GM12878 (cell line): ENCODE measurements at regions not wholly inside any gene's neighbourhood (a gene's known extent, or its start where the extent isn't known, plus 50 kb on each side); places are given as distances from the start of the nearest gene placed in this dataset.
"Not testable (repeated sequence)": the region's sequence is repeated elsewhere in the genome, so short reads cannot be mapped to it uniquely, and the experiment has no call there.

Source experiments
- ATAC-seq: fragments of 200-7000 bp; cut with Tn5 transposase; 3 replicates; pipeline ENCODE4 v1.9.1; 2020; ENCODE audit warnings: mild to moderate bottlenecking, moderate library complexity
- BruUV-seq: library from RNA; stranded (reverse); fragments of 400-500 nt; replicated peaks from 2 replicates; lab custom pipeline; 2021; lab: Mats Ljungman, UMichigan
- CTCF ChIA-PET: fragments of 300-600 bp; sonication (Branson Sonifier 250); formaldehyde crosslinking; extraction: SDS; loops from one replicate; lab custom pipeline; 2021; ENCODE audit warnings: inconsistent platforms; lab: Yijun Ruan, JAX
- POLR2A ChIA-PET: fragments of 350-600 bp; formaldehyde crosslinking; extraction: SDS; loops from one replicate; lab custom pipeline; 2021; ENCODE audit warnings: inconsistent platforms; lab: Charles Lee
- RAD21 ChIA-PET: fragments of 300-600 bp; sonication (Branson Sonifier 250); formaldehyde crosslinking; loops from one replicate; lab custom pipeline; 2023; ENCODE audit warnings: antibody characterized with exemption; ENCODE audit not compliant: unreplicated experiment; lab: Charles Lee
- SMC1A ChIA-PET: fragments of 300-600 bp; sonication (Branson Sonifier 250); formaldehyde crosslinking; loops from one replicate; lab custom pipeline; 2023; ENCODE audit not compliant: unreplicated experiment, uncharacterized antibody; lab: Charles Lee
- DNase-seq: peaks from one replicate; pipeline ENCODE4 v3.0.0-alpha.2; 2011; ENCODE audit warnings: low read depth, low spot score
- FAIRE-seq: peaks from 3 replicates; lab custom pipeline; 2011; peaks lifted over from hg19 to GRCh38; lab: Jason Lieb, UNC
- H2AFZ ChIP-seq: 2 replicates; pipeline ENCODE4 v1.6.0; 2011; ENCODE audit warnings: low read depth, low read length, control low read depth; ENCODE audit not compliant: control insufficient read depth
- H3K27ac ChIP-seq: 2 replicates; pipeline ENCODE4 v1.5.1; 2011; ENCODE audit warnings: control low read depth; ENCODE audit not compliant: control insufficient read depth, insufficient read depth
- H3K27me3 ChIP-seq, 2 experiments: replicated peaks in 1 of 2; 2 replicates each; pipeline versions ENCODE4 v1.6.0 to v1.6.1; 2011; ENCODE audit warnings: low read length in 1 of 2; ENCODE audit not compliant: control insufficient read depth in 2 of 2, insufficient read depth in 2 of 2
- H3K36me3 ChIP-seq, 2 experiments: 2 replicates each; pipeline ENCODE4 v1.5.1; 2011; ENCODE audit warnings: low read length in 1 of 2; ENCODE audit not compliant: control insufficient read depth in 2 of 2, insufficient read depth in 2 of 2
- H3K4me1 ChIP-seq: 2 replicates; pipeline ENCODE4 v1.6.1; 2011; ENCODE audit warnings: mild to moderate bottlenecking, low read length, moderate library complexity, mixed read lengths; ENCODE audit not compliant: control insufficient read depth, insufficient read depth
- H3K4me2 ChIP-seq: 2 replicates; pipeline ENCODE4 v1.6.0; 2011; ENCODE audit warnings: control low read depth; ENCODE audit not compliant: control insufficient read depth, insufficient read depth
- H3K4me3 ChIP-seq: fragments of 200-600 bp; sonication (generic); 2 replicates; pipeline ENCODE4 v1.5.1; 2016
- H3K79me2 ChIP-seq: 2 replicates; pipeline ENCODE4 v1.6.0; 2011; ENCODE audit warnings: low read length; ENCODE audit not compliant: control insufficient read depth, insufficient read depth
- H3K9ac ChIP-seq: 2 replicates; pipeline ENCODE4 v1.8.0; 2011; ENCODE audit warnings: low read length, control low read depth, mixed read lengths; ENCODE audit not compliant: control insufficient read depth, insufficient read depth
- H3K9me3 ChIP-seq: replicated peaks from 3 replicates; pipeline ENCODE4 v1.5.1; 2011; ENCODE audit warnings: mild to moderate bottlenecking, low read length; ENCODE audit not compliant: control insufficient read depth, insufficient read depth
- H4K20me1 ChIP-seq: 2 replicates; pipeline ENCODE4 v1.6.0; 2011; ENCODE audit not compliant: control insufficient read depth, insufficient read depth
- WGBS: methylation state at CpG from one replicate; pipeline ENCODE4 v1.1.6; 2016; ENCODE audit warnings: low lambda C conversion rate; ENCODE audit not compliant: insufficient replicate concordance, insufficient coverage; ENCODE audit errors: missing lambda C conversion rate; 5-methylcytosine and 5-hydroxymethylcytosine counted together
- in situ Hi-C: fragments of 300-500 bp; cut with MboI; formaldehyde crosslinking; loops from 9 replicates; pipeline ENCODE4 v1.14.3; 2018; ENCODE audit warnings: mixed read lengths
- intact Hi-C: fragments of 100-400 bp; cut with micrococcal nuclease; formaldehyde crosslinking; loops from one replicate; pipeline ENCODE4 v1.14.2; 2022; ENCODE audit not compliant: unreplicated experiment

- in situ Hi-C loops, SMC1A ChIA-PET, CTCF ChIA-PET, H3K27me3 ChIP-seq, intact Hi-C loops, H3K4me1 ChIP-seq, POLR2A ChIA-PET, H3K4me2 ChIP-seq, BruUV-seq, H2AFZ ChIP-seq, RAD21 ChIA-PET, H3K36me3 ChIP-seq, H3K9me3 ChIP-seq, DNase-seq, H3K4me3 ChIP-seq, FAIRE-seq, H3K79me2 ChIP-seq, H4K20me1 ChIP-seq, H3K9ac ChIP-seq, ATAC-seq, H3K27ac ChIP-seq: not testable (repeated sequence)
- no CpG with 5 or more reads among the region's 3 CpGs for WGBS
Observed at GRCh38 chr15:22134941-22135566, 54.7 kb downstream of the OR4M2 start.

GRCh38 chr15:22137572-22137971 lies 57.2 kb downstream of the OR4M2 start:
- H2AFZ ChIP-seq, H3K9ac ChIP-seq, ATAC-seq, H3K9me3 ChIP-seq, H3K27ac ChIP-seq, H3K4me2 ChIP-seq, DNase-seq, in situ Hi-C loops, CTCF ChIA-PET, POLR2A ChIA-PET, intact Hi-C loops, H4K20me1 ChIP-seq, SMC1A ChIA-PET, BruUV-seq, H3K27me3 ChIP-seq, H3K4me3 ChIP-seq, H3K79me2 ChIP-seq, RAD21 ChIA-PET, H3K4me1 ChIP-seq, FAIRE-seq, H3K36me3 ChIP-seq: not testable (repeated sequence)
- WGBS: no CpG with 5 or more reads among the region's 7 CpGs

- in situ Hi-C loops, H3K36me3 ChIP-seq, BruUV-seq, SMC1A ChIA-PET, RAD21 ChIA-PET, H4K20me1 ChIP-seq, H3K9ac ChIP-seq, ATAC-seq, H3K79me2 ChIP-seq, FAIRE-seq, CTCF ChIA-PET, H3K4me1 ChIP-seq, H3K27me3 ChIP-seq, H3K9me3 ChIP-seq, H3K27ac ChIP-seq, H3K4me2 ChIP-seq, DNase-seq, intact Hi-C loops, H3K4me3 ChIP-seq, POLR2A ChIA-PET, H2AFZ ChIP-seq: not testable (repeated sequence)
- WGBS: no CpG with 5 or more reads among the region's 9 CpGs
Observed at GRCh38 chr15:22141106-22141505, 60.8 kb downstream of the OR4M2 start.

- FAIRE-seq (peak; percentile 97), ATAC-seq (peak; percentile 97)
- POLR2A ChIA-PET: not testable (repeated sequence)
Observed at GRCh38 chr15:22148109-22148508, 67.8 kb downstream of the OR4M2 start.

More at GRCh38 chr15:22148109-22148508, 67.8 kb downstream of the OR4M2 start:
- H3K4me1 ChIP-seq, H3K4me3 ChIP-seq, RAD21 ChIA-PET, H3K27ac ChIP-seq, DNase-seq, H3K79me2 ChIP-seq, H3K4me2 ChIP-seq, H3K9me3 ChIP-seq, BruUV-seq, CTCF ChIA-PET, H2AFZ ChIP-seq, H3K9ac ChIP-seq, in situ Hi-C loops, SMC1A ChIA-PET, H4K20me1 ChIP-seq, H3K27me3 ChIP-seq, intact Hi-C loops, H3K36me3 ChIP-seq: not testable (repeated sequence)
- no CpG with 5 or more reads among the region's 7 CpGs for WGBS
